ENCODE measurements at regions not wholly inside any gene's neighbourhood (a gene's known extent, or its start where the extent isn't known, plus 50 kb on each side); places are given as distances from the start of the nearest gene placed in this dataset.

DNA sequence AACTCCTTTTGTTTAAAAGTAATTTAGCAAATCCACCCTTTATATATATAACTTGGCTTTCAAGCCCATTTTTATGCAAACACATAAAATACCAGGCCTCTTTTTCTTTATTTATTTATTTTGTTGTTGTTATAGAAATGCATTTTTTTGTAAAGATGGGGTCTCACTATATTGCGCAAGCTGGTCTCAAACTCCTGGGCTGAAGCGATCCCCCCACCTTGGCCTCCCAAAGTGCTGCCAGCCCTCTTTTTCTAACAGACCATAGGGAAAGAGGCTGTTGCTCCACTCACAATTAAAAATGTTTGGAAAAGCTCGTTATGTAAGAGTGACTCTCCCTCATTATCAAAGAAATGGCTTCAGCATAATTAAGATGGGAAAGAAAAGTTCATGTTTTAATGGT is 440.9 kb downstream of the HACE1 start:
- DNase-seq (ENCODE audit: low spot score), result no peak

DNA sequence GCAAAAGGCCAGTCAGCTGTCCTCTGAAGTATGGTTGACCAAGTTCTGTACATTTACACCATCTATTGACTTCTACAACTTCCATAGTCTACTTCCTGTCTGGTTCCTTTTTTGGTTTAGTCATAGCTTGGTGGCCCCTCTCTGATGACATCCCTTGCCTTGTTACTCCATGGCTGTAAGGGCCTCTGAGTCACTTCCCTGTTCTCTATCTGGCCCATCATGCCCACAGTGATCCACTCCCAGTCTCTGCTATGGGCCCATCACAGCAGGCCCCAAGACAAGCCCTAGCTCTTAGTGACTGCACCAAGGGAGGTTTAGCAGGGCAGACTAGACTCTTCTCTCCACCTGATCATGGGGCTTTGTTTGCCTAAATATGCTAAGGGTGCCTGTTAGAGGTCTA is 441.6 kb downstream of the HACE1 start:
- DNase-seq (ENCODE audit: low spot score), result no peak

DNA sequence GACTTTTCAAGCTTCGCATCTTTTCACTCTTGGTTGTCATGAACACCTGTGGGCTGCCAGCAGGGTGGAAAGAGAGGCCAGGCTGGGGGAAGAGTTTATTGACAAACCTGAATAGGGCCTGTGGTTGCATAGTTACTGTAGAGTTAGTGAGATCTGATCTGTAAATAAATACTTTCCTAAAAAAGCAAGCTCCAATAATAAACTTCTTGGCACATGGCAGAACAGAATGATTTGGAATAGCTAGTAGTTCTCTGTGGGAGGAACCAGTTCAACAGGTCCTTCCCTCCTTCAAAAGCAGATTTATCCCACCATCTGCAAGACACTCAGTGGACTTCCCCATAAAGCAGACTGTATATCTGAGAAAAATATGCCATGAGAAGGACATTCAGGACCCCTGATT is 445.0 kb downstream of the HACE1 start:
- DNase-seq (ENCODE audit: low spot score), result no peak

DNA sequence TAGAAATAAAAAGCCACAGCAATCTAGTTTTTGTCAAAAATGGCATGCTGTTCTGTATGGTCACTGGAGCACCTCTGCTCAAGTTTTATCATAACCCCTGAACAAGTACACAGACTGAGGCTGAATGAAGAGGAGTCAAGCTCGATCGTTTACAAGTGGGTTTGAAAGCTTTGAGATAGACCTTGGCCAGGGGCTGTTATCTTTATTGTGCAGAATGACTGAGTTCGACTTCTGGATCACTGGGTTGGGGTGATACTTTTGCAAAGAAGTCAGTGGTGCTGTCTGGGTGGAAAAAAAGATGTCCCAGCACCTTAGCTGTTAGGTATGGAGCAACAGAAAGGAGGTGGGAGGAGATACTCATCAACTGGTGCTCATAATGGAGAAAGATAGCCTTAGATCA is 446.0 kb downstream of the HACE1 start:
- DNase-seq (ENCODE audit: low spot score), result no peak

DNA sequence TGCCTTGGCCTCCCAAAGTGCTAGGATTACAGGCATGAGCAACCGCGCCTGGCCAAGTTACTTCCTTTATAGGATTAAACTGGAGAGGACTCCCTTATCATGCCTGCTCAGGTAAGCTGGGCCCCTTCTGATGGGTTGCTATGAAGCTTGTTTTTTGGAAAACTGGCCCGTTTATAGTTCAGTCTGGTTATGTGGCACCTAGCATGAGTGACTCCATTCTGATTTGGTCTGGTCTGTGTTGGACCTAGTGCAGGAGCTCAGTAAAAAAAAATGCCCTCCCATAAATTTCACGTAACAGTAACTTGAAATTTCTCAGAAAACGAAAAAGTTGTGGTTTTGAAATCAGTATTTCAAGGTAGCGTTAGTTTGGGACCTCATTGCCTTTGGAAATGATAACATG is 448.4 kb downstream of the HACE1 start:
- no peak for DNase-seq (ENCODE audit: low spot score)

DNA sequence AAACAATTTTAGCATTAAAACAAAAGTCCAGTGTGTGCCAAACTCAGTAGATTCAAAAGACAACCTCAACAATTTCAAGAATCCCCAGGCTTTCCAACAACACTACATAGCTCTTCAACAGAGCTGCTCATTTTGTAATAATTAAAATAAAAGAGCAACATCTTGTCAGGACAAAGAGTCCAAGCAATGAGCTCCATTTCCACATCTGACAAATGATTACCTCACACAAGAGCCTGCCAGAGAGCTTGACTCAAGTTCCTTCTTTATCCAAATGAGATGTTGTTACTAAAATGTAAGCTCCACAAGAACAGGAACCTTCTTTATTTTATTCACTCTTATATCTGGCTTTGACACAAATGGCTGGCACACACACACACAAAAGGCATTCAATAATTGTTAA is 449.8 kb downstream of the HACE1 start:
- no peak for DNase-seq (ENCODE audit: low spot score)

DNA sequence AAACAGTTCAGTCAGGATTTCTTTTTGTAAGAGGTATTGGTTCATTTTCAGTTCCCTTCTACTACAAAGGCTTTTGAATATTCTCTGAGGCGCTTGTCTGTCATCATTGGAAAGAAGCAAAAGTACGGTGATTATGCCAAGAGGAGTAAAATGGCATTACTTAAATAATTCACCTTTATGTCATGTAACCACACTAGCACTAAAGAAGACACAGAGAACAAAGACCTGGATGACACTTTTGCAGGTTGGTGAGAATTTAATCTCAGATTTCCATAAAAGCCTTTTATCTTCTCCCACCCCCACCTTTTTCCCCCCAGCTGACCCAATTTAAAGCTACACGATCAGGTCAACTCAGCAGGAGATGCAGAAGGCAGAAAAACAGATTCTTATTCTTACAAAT is 451.8 kb downstream of the HACE1 start:
- no peak for DNase-seq (ENCODE audit: low spot score)

DNA sequence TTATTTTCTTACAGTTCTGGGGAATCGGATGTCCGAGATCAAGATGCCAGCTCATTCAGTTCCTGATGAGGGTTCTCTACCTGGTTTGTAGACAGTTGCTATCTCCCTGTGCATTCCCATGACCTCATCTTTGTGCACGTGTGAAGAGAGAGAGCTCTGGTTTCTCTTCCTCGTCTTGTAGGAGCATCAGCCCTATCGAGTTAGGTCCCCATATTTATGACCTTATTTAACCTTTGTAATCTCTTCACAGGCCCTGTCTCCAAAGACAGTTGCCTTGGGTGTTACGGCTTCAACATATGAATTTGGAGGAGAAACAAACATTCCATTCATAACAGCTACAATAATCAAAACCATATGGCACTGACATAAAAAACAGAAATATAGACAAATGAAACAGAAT is 455.3 kb downstream of the HACE1 start:
- no peak for DNase-seq (ENCODE audit: low spot score)

DNA sequence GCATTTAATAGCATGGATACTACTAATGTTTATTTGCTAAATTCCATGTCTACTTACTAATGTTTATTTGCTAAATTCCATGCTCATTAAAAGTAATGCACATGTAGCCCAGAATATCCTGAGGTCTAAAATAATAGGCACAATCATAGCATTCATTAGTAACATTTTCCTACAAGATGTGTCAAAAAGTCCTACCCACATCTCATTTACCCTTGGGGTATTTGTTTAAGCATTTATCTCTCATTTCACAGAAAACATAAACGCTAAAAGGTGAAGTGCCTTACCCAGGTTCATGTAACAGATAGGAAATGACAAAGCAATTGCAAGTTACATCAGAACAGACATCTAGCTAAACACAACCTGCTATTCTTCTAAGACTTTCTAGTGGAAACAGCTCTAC is 457.1 kb downstream of the HACE1 start:
- DNase-seq (ENCODE audit: low spot score), result peak; percentile 2

DNA sequence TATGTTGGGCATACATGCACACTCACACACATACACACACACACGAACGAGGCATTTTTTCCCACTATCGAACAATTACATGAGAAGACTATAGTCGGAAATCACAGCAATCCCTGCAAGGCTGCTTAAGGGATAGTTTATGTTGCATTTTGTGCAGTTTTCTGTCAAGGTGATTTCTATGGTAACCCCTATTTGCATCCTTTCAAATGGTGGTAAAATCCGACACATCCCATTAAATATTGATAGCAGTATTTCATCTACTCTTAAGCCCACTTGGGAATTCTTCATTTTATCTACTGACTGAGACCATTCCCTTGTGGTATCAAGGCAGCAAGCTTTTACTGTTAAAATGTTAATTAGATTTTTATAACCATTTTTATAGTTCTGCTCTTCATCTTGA is 457.8 kb downstream of the HACE1 start:
- DNase-seq (ENCODE audit: low spot score), result no peak

DNA sequence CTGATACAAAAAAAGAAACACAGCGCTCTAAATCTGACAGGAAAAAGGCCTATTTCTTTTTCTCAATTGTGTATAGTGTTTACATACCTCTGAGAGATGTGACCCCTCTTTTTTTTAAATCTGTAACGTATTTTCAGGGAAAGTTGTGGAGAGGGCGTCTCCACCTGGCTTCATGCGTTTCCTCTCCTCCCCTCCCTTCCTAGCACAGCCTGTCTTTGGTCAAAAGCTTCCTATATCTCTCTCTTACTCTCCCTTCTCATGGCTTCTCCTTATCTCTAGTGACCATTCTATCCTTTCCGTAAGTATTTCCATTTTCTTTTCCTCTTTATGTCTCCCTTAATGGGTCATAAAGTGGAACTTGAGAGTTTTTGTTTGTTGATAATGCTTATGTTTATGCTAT is 458.9 kb downstream of the HACE1 start:
- no peak for DNase-seq (ENCODE audit: low spot score)

DNA sequence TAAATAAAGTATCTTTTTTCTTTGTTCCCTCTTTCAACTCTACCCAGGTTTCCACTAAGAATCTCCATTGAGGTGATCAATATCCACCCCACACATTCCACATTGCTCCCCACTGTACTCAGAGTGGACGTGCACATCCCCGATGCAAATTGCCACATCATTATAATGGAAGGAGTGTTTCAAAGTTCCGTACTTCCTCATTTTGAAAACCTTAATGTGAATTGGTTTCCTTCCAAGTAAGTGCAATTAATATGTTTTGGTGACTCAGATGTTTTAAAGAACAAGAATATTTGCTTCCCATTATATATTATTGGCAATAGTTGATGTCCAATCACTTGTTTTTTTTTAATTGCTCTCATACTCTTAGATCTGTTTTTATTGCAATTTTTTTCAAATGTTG is 463.6 kb downstream of the HACE1 start:
- DNase-seq (ENCODE audit: low spot score), result no peak

DNA sequence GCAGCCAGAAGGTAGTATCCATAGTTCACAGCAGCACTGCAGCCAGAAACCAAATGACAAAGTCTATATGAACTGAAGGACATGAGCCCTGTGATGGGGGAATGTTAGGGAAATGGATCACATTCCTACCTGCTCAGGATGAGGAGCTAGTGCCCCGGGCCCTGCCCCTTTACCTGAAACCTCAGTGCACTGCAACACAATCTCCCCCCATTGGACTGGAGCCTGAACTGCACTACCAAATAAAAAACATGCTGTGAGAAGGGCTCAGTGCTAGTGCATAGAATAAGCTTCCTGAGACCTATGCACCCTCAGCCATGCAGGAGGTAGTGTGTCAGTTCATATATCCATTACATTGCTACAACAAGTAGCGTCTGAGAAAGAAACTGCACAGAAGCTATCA is 477.8 kb downstream of the HACE1 start:
- no peak for DNase-seq (ENCODE audit: low spot score)

DNA sequence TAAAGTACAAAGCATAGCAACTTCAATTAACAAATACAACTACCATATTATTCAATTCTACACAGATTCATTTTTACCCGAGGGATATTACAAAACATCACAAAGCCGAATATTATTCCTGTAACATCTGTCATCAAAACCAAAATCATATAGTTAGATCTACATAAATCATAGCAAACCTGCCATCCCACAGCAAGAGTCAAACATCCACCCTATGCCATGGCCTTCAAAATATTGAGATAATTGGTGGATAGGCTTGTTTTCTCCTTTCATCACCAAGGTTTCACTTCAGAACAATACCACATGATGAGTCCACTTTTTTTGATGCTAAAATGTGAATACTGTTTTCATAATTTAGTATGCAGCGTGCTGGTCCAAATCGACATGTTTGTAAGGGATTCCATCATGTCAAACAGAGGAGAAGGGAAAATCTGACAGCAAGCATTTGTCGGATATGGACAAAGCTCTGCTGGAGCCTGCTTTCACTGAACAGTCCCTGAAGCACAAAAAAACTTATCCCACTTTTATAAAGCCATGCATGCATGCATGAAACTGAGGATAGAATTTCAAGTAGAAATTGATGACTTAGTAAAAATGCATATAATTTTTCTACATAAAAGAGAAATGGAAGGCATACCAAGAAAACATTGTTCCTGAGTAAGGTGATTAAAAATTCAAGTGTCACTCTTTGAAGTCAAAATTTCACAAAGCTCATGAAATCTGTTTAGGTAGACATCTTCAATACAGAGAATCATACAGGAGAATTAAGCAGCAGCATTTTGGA is 494.1 kb downstream of the HACE1 start:
- DNase-seq (ENCODE audit: low spot score), result no peak

DNA sequence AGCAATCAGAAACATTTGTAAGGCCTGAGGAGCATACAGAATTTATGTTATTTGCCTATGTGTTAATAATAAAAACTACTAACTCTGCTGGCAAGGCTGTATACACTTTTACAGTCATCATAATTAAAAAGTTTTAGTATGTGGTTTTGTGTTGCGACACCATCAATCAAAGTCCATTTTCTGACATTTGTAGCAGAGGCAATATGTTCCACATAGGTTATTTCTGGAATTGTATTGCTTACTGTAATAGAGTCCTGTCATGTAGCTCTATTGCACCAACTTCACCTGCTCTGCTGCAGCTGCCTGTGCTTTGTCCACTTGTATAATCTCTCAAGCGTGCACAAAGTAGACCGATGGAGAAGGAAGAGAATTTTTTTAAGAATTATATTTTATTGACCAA is 501.8 kb downstream of the HACE1 start:
- no peak for DNase-seq (ENCODE audit: low spot score)

DNA sequence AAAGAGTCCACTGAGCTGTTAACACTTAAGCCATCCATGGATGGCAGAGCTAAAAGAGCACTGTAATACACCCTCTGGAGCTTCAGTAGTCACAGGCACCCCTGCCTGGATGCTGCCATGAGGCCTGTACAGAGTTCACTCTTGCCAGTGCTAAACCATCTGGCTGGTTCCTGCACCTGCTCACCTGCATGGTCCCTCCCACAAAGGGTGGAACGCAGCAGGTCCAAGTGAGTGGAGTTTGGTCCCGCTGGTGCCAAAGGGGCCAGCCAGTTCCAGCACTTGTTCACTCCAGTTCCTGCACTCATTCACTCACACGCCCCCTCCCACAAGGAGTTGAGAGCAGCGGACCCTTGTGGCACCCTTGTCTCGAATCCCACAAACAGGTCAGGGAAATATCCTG is 503.5 kb downstream of the HACE1 start:
- DNase-seq (ENCODE audit: low spot score), result no peak

DNA sequence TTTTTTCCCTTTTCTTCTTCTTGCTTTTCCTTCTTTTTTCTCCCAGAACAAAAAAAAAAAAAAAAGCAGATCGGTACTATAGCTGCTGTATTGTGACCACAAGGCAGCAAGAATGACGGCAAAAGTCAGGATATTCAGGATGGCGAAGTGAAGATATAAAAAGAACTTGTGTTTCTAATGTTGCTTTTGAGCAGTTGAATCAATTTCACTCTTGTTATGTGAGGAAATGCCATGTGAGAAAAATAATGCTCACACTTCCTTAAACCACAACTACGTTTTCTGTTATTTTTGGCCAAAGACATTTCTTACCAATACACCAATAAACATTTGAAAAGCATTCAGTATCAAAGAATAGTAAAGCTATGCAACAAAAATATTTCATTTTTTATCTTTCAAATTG is 510.5 kb downstream of the HACE1 start:
- no peak for DNase-seq (ENCODE audit: low spot score)

DNA sequence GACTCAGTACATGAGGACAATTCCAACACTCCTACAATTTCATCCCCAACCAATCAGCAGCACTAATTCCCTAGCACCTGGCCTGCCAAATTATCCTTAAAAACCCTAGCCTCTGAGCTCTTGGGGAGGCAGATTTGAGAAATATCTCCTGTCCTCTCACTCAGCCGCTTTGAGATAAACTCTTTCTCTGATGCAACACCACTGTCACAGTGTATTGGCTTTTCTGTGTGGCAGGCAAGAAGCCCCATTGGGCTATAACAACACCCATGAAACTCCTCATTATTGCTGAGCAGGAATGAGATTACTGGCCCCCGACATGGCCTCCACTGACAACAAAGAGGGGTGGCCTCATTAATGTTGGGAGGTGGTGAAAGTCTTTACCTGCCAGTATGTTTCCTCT is 515.5 kb downstream of the HACE1 start:
- DNase-seq (ENCODE audit: low spot score), result no peak

DNA sequence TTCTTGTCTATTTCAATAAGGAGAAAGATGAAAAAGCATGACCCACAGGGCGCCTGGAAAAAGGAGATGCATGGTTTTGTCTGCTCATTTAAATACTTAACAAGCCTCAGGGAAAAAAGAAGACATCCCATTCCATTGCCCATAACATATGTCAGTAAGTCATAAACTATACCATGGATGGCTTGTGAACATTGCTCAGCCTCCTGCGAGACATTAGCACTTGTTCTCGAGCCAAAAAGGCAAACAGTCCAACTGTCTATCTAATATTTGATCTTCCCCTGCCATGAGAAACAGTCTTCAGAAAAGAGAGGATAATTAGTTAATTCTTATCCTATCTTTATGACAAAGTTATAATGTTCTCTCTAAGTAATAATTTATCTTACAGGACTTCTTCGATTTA is 527.4 kb downstream of the HACE1 start:
- no peak for DNase-seq (ENCODE audit: low spot score)

DNA sequence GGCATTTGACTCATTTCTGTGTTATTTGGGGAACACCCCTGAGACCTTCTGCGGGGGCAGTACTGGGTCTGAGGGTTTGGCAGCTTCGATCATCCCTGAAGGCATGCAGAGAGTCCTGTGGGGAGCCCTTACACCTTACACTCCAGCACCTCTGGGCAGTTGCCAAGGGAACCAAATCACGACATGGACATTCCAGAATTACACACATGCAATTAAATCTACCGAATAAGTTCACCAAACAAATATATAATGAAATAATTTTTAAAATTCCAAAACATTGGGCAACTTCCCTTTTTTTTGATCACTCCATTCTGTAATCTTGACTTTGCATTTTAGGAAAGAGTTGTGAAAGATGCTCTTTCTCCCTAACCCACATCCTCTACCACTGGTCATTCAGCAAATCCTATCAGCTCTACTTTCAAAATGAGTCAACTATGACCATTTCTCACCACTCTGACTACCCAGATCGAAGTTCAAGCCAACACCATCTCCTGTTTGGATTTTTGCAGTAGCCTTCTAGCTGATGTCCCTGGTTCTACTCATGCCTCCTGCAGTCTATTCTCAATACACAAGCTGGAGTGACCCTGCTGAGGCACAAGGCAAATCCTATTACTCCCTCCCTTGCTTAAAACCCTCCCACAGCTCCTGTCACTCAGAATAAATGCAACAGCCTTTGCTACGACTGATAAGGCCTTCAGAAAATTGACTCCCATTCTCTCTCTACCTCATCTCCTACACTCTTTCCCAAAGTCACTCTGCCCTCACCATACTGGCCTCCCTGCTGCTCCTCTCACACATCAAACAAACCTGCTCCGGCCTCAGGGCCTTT is 533.3 kb downstream of the HACE1 start:
- DNase-seq (ENCODE audit: low spot score), result no peak

DNA sequence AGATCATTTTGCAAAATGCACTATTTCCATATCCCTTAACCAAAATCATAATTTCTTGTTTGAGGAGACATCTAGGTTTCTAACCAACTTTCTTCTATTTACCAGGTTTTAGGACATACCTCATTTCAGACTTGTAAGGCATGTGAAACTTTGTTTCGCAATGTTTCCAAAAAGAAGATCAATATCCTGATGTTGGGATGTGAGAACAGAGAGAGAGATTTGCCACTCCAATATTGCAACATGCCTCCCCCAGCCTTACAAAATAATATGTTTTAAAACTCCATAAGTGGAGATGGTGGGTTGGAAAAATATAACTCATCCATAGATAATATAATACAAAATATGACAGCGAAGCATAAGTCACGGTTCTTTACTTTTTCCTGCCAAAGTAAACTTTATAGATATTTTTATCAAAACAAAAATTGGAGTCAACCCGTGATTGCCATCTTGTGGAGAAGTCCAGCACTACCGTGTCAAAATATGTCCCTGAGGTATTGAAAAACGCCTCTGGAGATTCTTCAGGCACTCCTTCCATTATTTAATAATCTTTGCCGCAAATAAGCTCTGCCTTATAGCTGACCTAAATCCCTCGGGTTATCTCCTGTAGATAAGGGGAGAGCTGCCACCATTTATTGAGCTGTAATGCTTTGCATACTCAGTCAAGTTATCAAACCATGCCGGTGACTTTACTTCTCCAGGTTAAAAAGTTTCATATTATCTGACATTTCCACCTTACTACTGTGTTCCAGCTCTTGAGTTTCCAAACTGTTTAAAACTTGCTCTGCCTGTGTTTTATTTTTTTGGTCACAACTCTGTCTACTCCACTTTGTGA is 534.2 kb downstream of the HACE1 start:
- DNase-seq (ENCODE audit: low spot score), result peak; percentile 16

DNA sequence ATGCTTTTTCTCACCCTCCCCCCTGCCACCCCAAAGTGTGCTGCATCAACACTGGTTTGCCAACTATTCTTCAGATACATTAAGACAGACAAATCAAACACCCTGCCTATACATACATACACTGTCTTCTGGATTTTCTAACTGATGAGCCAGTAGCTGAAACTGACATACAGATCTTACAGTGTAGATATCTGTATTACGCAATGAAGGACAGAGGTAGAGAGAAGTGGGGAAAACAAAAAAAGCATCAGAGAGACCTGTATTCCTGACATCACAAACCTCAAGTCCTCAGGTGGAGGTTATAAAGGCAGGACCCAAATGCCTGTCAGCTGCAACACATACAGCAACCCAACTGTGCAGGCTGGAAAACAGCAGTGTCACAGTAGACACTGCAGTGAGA is 535.4 kb downstream of the HACE1 start:
- DNase-seq (ENCODE audit: low spot score), result no peak

DNA sequence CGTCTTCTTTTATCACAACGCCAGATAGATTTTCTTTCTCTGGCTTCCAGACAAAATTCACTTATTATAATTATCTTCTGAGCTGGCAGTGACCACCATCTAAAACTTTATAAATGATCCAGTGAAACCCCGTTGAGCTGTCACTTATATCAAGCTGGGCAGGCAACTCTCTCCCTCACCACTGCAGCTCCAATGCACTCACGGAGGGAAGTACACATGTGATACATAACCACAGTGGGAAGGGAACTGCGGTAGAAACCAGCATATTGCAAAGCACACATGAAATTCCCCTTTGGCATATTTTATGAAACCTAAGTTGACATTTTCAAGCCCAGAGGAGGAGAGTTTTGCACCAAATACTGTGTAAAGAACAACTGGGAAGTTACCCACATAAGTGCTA is 536.9 kb downstream of the HACE1 start:
- DNase-seq (ENCODE audit: low spot score), result no peak
